ENCODE measurements at regions not wholly inside any gene's neighbourhood (a gene's known extent, or its start where the extent isn't known, plus 50 kb on each side); places are given as distances from the start of the nearest gene placed in this dataset.

DNA sequence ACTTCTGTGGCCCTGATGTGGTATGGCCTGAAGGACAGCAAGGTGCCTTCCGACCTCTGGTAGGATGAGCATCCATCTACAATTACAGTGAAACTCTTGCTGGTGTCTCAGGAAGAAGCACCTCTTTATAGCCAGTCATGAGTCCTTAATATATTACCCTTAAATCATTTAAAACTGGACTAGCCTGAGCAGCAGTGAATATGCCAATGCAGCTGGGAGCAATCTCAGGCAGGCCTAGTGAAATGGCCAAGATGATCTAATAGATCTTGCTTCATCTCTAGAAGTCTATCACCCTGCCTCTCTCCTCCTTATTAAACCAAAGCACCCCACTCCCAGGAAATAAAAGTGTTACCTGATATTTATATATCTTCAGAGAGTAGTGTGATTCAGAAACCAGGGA, 66.7 kb upstream of the SORCS3 start:
- TF ChIP-seq, protein P1, sequence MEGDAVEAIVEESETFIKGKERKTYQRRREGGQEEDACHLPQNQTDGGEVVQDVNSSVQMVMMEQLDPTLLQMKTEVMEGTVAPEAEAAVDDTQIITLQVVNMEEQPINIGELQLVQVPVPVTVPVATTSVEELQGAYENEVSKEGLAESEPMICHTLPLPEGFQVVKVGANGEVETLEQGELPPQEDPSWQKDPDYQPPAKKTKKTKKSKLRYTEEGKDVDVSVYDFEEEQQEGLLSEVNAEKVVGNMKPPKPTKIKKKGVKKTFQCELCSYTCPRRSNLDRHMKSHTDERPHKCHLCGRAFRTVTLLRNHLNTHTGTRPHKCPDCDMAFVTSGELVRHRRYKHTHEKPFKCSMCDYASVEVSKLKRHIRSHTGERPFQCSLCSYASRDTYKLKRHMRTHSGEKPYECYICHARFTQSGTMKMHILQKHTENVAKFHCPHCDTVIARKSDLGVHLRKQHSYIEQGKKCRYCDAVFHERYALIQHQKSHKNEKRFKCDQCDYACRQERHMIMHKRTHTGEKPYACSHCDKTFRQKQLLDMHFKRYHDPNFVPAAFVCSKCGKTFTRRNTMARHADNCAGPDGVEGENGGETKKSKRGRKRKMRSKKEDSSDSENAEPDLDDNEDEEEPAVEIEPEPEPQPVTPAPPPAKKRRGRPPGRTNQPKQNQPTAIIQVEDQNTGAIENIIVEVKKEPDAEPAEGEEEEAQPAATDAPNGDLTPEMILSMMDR (IDR thresholded peaks at IDR 0.05): no peak
- TF ChIP-seq REST (IDR thresholded peaks at IDR 0.05; ENCODE audit: insufficient read depth in 1 of 2, low read depth in 2 of 2, low read length in 1 of 2): no peak
- TF ChIP-seq TCF7L2 (IDR thresholded peaks at IDR 0.05; ENCODE audit: low read depth, low read length): no peak

Data from Panc1 (cell line).